Psoas muscle (tissue), 7 donors: ENCODE measurements at regions not wholly inside any gene's neighbourhood (a gene's known extent, or its start where the extent isn't known, plus 50 kb on each side); places are given as distances from the start of the nearest gene placed in this dataset.
"Not testable (repeated sequence)": the region's sequence is repeated elsewhere in the genome, so short reads cannot be mapped to it uniquely, and the experiment has no call there.

Experiments
- ATAC-seq, 4 donors: fragments of 200-7000 bp; cut with Tn5 transposase; one replicate each; pipeline ENCODE4 v1.9.1; 2020; ENCODE audit warnings: moderate library complexity in 3 of 4, mild to moderate bottlenecking in 2 of 4
- DNase-seq, 2 donors: peaks; one replicate each; pipeline ENCODE4 v3.0.0-alpha.2; 2020
- H3K27ac ChIP-seq: fragments of 200-600 bp; one replicate; pipeline ENCODE4 v1.8.0; 2022
- H3K27me3 ChIP-seq, 3 donors: fragments of 200-600 bp in 1 of 3; one replicate each; pipeline versions ENCODE4 v1.6.1 to v1.8.0; 2013 to 2022; ENCODE audit warnings: low read length in 2 of 3, mild to moderate bottlenecking in 2 of 3, moderate library complexity in 1 of 3; ENCODE audit not compliant: insufficient read depth in 3 of 3
- H3K36me3 ChIP-seq, 2 donors: fragments of 200-600 bp in 1 of 2; one replicate each; pipeline versions ENCODE4 v1.6.1 to v1.8.0; 2013 to 2022; ENCODE audit warnings: low read depth in 1 of 2, mild to moderate bottlenecking in 1 of 2, moderate library complexity in 1 of 2; ENCODE audit not compliant: insufficient read depth in 1 of 2
- H3K4me1 ChIP-seq: fragments of 200-600 bp; one replicate; pipeline ENCODE4 v1.8.0; 2022
- H3K4me3 ChIP-seq: fragments of 200-600 bp; one replicate; pipeline ENCODE4 v1.8.0; 2022; ENCODE audit warnings: mild to moderate bottlenecking
- H3K9me3 ChIP-seq: fragments of 200-600 bp; one replicate; pipeline ENCODE4 v1.8.0; 2022
- CTCF ChIP-seq: fragments of 200-600 bp; IDR thresholded peaks from one replicate; pipeline ENCODE4 v1.8.0; 2022; ENCODE audit warnings: antibody characterized with exemption
- WGBS, 3 donors: extraction: QIAGEN DNeasy Blood & Tissue Kit; methylation state at CpG; one replicate each; pipeline versions ENCODE4 v1.1.6 to v1.1.7; 2013; 5-methylcytosine and 5-hydroxymethylcytosine counted together
- intact Hi-C, 2 donors: fragments of 100-400 bp; cut with DNase I; formaldehyde crosslinking; loops; one replicate each; pipeline versions ENCODE4 v1.11.0 to v1.14.2; 2022
- donor health status: healthy with polysubstance abuse.
- donor health status: DM: no; HTN: no; CAD: no; lungs with moderate emphysema.
- donor health status: Bipolar disorder and iron deficiency.
- donor health status: healthy.
- donor health status: DM: yes; HTN: yes; CAD: no.
- donor health status: DM: no; HTN: no; CAD: no.
- donor health status: DM: yes; HTN: yes; CAD: no.

GRCh38 chr1:125087691-125088090 is 3902.9 kb downstream of the SRGAP2C start:
- DNase-seq (peak in 1 of 2 donors; percentile 12), ATAC-seq (no peak)
- Histone ChIP-seq H3K36me3 (no peaks in the 10 kb centered on the region), H3K27me3 (peaks cover 0 to 18% (median 0%) of the 10 kb centered on the region in 3 donors), H3K27ac (no peak overlapping the region), H3K9me3 (peaks cover 20% of the 10 kb centered on the region), H3K4me3 (no peak overlapping the region), H3K4me1 (no peaks in the 10 kb centered on the region)
- WGBS, 3 donors, result 40 to 54% (median 43%) methylated on average over 33 to 41 of the region's 41 CpGs
- TF ChIP-seq CTCF, result no peak
- intact Hi-C loops, result no loop called here

GRCh38 chr1:125118147-125118993 is 3933.6 kb downstream of the SRGAP2C start:
- ATAC-seq (no peak), DNase-seq (no peak)
- no peaks in the 10 kb centered on the region for H3K36me3 ChIP-seq
- H3K4me1 ChIP-seq, result no peaks in the 10 kb centered on the region
- H3K27me3 ChIP-seq, result no peaks in the 10 kb centered on the region
- no peak overlapping the region for H3K27ac ChIP-seq
- intact Hi-C loops, result no loop called here
- WGBS, 3 donors, result 58 to 66% (median 65%) methylated on average over 92 to 93 of the region's 93 CpGs
- no peak overlapping the region for H3K4me3 ChIP-seq
- TF ChIP-seq CTCF, result no peak
- H3K9me3 ChIP-seq, result no peaks in the 10 kb centered on the region

GRCh38 chr1:125119024-125119441 is 3934.3 kb downstream of the SRGAP2C start:
- no peaks in the 10 kb centered on the region for H3K9me3 ChIP-seq
- no peak overlapping the region for H3K27ac ChIP-seq
- 61 to 73% (median 71%) methylated on average over 49 to 53 of the region's 53 CpGs for WGBS, 3 donors
- no peaks in the 10 kb centered on the region for H3K27me3 ChIP-seq
- H3K4me3 ChIP-seq, result no peak overlapping the region
- ATAC-seq, result no peak
- TF ChIP-seq CTCF, result no peak
- intact Hi-C loops, result no loop called here
- H3K36me3 ChIP-seq, result no peaks in the 10 kb centered on the region
- H3K4me1 ChIP-seq, result no peaks in the 10 kb centered on the region
- DNase-seq, result no peak

GRCh38 chr1:125119566-125120205 is 3934.9 kb downstream of the SRGAP2C start:
- H3K36me3 ChIP-seq, ATAC-seq, H3K4me3 ChIP-seq, H3K4me1 ChIP-seq, DNase-seq, intact Hi-C loops, H3K27me3 ChIP-seq, H3K27ac ChIP-seq, H3K9me3 ChIP-seq: not testable (repeated sequence)
- WGBS, 3 donors, result 73 to 80% (median 74%) methylated on average over 29 to 30 of the region's 30 CpGs

GRCh38 chr1:125122579-125122978 is 3937.8 kb downstream of the SRGAP2C start:
- H3K4me1 ChIP-seq, H3K27me3 ChIP-seq, H3K36me3 ChIP-seq, ATAC-seq, DNase-seq, H3K4me3 ChIP-seq, H3K27ac ChIP-seq, intact Hi-C loops, H3K9me3 ChIP-seq: not testable (repeated sequence)
- 33 to 80% (median 63%) methylated on average over 1 of the region's 1 CpG for WGBS, 3 donors
